AG09319 (cell line): ENCODE measurements at regions not wholly inside any gene's neighbourhood (a gene's known extent, or its start where the extent isn't known, plus 50 kb on each side); places are given as distances from the start of the nearest gene placed in this dataset.

Source experiments
- DNase-seq: peaks from one replicate; pipeline ENCODE4 v3.0.0-alpha.2; 2010; ENCODE audit warnings: low read depth; ENCODE audit errors: extremely low read depth
- CTCF ChIP-seq: IDR thresholded peaks from 2 replicates; pipeline ENCODE4 v1.5.1; 2011; ENCODE audit warnings: low read depth, mild to moderate bottlenecking, inconsistent platforms, low read length, moderate library complexity

- TF ChIP-seq CTCF, result no peak; the same call in none of the 2 replicates
- peak; percentile 83 for DNase-seq
Observed at GRCh38 chr12:75820848-75821578, 210.6 kb downstream of the PHLDA1 start.

GRCh38 chr12:75820071-75820470 lies 211.5 kb downstream of the PHLDA1 start:
- no peak for TF ChIP-seq CTCF
- DNase-seq, result no peak

GRCh38 chr12:75819512-75819911 lies 212.1 kb downstream of the PHLDA1 start:
- DNase-seq, result no peak
- no peak for TF ChIP-seq CTCF

- DNase-seq, result no peak
- TF ChIP-seq CTCF, result no peak
Observed at GRCh38 chr12:75818863-75819262, 212.7 kb downstream of the PHLDA1 start.

- no peak for DNase-seq
- peak; percentile 1; the same call in 1 of the 2 replicates for TF ChIP-seq CTCF
Observed at GRCh38 chr12:75816897-75817296, 214.7 kb downstream of the PHLDA1 start.

GRCh38 chr12:75815756-75816155 lies 215.8 kb downstream of the PHLDA1 start:
- no peak for DNase-seq
- no peak for TF ChIP-seq CTCF

GRCh38 chr12:75814851-75815754 lies 216.5 kb downstream of the PHLDA1 start:
- DNase-seq, result peak; percentile 95
- no peak for TF ChIP-seq CTCF
